Fibroblast of skin of scalp (primary cell): ENCODE measurements at regions not wholly inside any gene's neighbourhood (a gene's known extent, or its start where the extent isn't known, plus 50 kb on each side); places are given as distances from the start of the nearest gene placed in this dataset.
A peak's percentile ranks its signal among the peaks of the same experiment; 100 is the strongest.

Experiments
- DNase-seq: peaks from one replicate; pipeline ENCODE4 v3.0.0-alpha.2; 2013

- DNase-seq, result no peak
Measured at GRCh38 chr13:106349080-106349931, 186.2 kb downstream of the EFNB2 start.

DNA sequence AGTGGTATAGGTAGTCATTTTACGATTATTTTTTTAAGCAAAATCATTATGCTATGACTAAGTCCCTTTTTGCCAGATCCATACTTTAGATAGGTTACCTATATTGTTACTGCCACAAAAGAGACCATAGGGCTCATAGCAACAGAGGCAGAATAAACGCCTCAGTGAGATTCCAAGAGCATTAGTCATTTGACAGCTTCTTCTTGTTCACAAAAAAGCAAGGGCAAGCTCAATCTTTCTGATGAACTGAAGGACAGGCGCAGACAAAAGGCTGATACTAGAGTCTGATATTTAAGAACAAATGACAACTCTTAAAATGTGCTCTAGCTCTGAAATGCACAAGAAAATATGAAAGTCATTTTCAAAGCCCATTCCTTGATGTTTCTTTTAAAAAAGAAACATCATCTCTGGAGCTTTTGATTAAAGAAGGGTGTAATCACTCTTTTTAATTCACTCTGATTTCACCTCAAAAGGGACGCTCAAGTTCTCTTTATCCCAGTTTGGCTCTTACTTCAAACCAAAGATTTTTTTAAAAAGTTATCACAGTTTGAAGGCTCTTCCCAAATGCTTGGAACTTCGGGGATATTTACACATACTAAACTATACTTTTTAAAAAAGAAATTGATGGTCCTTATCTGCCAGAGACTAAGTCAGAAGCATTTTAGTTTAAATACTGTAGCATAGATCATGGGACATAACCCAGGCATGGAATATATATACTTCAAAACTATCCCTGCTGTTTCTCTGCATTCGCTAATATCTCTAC, 187.2 kb downstream of the EFNB2 start:
- peak; percentile 65 for DNase-seq

DNA sequence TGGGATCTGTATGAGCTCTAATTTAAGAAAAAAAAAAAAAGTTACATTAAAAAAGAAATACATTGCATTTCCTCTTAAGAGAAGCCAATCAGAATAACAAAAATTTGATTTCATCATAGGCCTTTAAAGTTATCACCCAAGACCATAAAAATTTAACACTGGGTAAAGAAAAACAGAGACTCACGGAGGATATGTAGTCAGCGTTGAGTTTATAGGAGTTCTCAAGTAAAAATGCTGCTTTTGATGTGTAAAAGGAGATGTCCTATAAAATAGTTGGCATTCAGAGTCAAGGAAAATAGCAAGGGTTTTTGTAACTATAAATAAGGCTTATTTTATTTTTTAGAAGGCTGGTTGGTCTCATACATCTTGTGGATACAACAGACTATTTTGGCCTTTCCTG, 191.1 kb downstream of the EFNB2 start:
- no peak for DNase-seq

GRCh38 chr13:106343836-106344235, 191.6 kb downstream of the EFNB2 start:
- DNase-seq, result no peak

- no peak for DNase-seq
Measured at GRCh38 chr13:106340249-106340648, 195.2 kb downstream of the EFNB2 start.

- DNase-seq, result no peak
Measured at GRCh38 chr13:106337096-106337850, 198.2 kb downstream of the EFNB2 start.

DNA sequence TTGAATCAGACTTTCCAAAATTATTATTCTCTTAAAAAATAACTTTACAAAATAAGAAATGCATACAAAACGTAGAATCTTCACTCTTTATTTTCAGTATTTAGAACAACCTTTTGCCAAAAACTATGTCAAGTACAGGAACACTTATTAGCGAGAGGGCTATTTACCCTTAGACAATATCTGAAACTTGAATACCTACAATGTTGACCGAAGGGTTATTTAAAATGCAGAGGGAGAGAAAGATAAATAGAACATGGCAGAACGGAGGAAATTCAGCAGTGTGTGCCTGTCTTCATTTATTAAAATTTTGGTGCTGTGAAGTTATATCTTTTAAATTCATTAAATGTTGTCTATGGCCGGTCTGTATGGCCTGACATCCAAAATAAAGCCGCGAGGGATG, 198.8 kb downstream of the EFNB2 start:
- no peak for DNase-seq

DNA sequence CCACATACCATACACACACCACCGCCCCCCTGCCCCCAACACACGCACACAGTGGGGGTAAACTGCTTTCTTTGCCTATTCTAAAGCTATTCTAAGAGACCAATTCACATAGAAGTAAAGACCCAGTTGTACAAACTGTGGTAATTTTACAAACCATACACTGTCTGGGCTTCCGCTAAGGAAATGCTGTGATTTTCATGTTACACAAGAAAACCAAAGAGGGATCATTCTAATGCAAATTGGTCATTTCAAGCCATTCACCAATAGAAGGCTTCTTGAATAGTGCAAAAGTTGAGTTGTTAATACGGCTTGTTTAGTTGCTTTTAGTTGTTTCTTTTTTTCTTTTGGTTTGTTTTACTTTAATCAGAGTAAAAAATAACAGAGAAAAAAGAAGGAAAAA, 202.8 kb downstream of the EFNB2 start:
- no peak for DNase-seq

GRCh38 chr13:106331116-106331515, 204.3 kb downstream of the EFNB2 start:
- DNase-seq, result no peak

DNA sequence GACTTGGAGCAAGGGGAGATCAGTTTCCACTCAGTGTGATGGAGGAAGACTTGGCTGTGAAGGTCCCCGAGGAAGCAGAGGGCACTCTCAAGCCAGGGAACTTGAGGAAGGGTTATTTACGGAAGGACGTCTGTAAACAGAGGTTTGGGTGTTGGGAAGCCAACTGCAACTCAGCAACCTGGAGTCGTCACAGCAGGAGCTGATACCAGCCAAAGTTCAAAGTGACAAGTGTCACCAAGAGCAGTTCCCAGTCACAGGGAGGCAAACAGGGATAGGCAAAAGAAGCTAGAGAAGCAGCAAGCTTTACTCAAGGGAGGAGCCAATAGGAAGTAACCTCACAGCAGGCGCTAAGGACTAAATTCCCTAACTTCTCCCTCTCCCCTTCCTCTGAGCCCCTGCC, 205.5 kb downstream of the EFNB2 start:
- DNase-seq, result no peak

GRCh38 chr13:106326751-106327150, 208.7 kb downstream of the EFNB2 start:
- no peak for DNase-seq

GRCh38 chr13:106324444-106324843, 211.0 kb downstream of the EFNB2 start:
- DNase-seq, result no peak

- DNase-seq, result no peak
Measured at GRCh38 chr13:106322628-106323027, 212.8 kb downstream of the EFNB2 start.

DNA sequence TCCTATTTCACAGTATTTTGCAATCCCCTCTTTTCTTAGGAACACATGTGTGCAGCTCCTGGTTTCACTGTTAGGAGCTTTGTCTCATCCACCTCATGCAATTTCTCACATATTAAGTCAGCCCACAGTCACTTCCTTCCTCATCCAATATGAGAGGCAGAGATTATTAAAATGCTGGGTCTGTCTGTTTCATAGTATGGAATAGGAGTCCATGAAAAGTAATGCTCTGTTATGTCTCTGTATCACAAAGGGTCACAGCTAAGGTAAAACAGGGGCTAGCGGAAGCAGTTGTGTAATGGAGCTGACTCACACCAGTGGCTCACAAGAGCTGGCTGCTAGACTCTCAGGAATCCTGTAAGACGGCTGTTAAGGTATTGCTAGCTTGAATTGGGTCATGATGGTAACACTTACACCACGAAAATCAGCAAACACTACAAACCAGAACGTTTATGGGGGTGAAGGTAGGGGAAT, 216.5 kb downstream of the EFNB2 start:
- DNase-seq, result peak; percentile 76

GRCh38 chr13:106314417-106314816, 221.0 kb downstream of the EFNB2 start:
- DNase-seq, result no peak

GRCh38 chr13:106311004-106311403, 224.5 kb downstream of the EFNB2 start:
- DNase-seq, result no peak

- DNase-seq, result no peak
Measured at GRCh38 chr13:106310291-106310865, 225.1 kb downstream of the EFNB2 start.

- no peak for DNase-seq
Measured at GRCh38 chr13:106306748-106307277, 228.6 kb downstream of the EFNB2 start.

- DNase-seq, result no peak
Measured at GRCh38 chr13:106302843-106303242, 232.6 kb downstream of the EFNB2 start.

DNA sequence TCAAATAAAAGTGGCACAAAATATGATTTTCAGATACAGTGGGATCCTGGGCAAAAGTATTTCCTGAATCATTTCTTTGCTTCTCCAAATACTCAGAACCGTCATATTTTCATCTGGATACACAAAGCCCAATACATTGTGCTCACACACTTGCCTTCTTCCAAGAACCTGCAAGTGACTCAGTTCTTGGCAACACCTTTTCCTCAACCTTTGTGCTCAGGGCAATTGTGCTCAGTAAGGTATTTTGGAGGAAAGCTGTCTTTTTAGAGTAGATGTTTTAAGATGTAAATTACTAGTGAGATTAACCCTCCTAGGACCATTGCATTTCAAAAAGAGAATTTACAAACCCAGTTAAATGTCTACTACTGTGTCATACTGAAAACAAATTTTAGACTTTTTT, 233.5 kb downstream of the EFNB2 start:
- no peak for DNase-seq

GRCh38 chr13:106299621-106300020, 235.8 kb downstream of the EFNB2 start:
- DNase-seq, result no peak

GRCh38 chr13:106297283-106297682, 238.2 kb downstream of the EFNB2 start:
- no peak for DNase-seq
